WTC11 (cell line): ENCODE measurements at regions not wholly inside any gene's neighbourhood (a gene's known extent, or its start where the extent isn't known, plus 50 kb on each side); places are given as distances from the start of the nearest gene placed in this dataset.

Experiments
- ATAC-seq: fragments of 200-7000 bp; cut with Tn5 transposase; 2 replicates; pipeline ENCODE4 v1.10.0; 2021; ENCODE audit warnings: mild to moderate bottlenecking, moderate library complexity
- CTCF ChIA-PET: fragments of 300-600 bp; sonication (Branson Sonifier 250); formaldehyde crosslinking; loops from one replicate; lab custom pipeline; 2021; ENCODE audit warnings: antibody characterized with exemption; lab: Charles Lee
- POLR2A ChIA-PET: fragments of 350-600 bp; sonication (Branson Sonifier 250); formaldehyde crosslinking; loops from one replicate; lab custom pipeline; 2021; ENCODE audit warnings: antibody characterized with exemption; lab: Charles Lee
- DNase-seq: peaks from one replicate; pipeline ENCODE4 v3.0.0; 2021; ENCODE audit warnings: low spot score
- H3K27ac Mint-ChIP-seq: 2 replicates; pipeline ENCODE4 v1.8.0; 2021; ENCODE audit warnings: mixed read lengths
- H3K27me3 Mint-ChIP-seq: 2 replicates; pipeline ENCODE4 v1.8.0; 2021; ENCODE audit warnings: low read depth, mild to moderate bottlenecking, moderate library complexity, mixed read lengths
- H3K36me3 Mint-ChIP-seq: 2 replicates; pipeline ENCODE4 v1.8.0; 2021; ENCODE audit warnings: mixed read lengths
- H3K4me1 Mint-ChIP-seq: 2 replicates; pipeline ENCODE4 v1.8.0; 2022; ENCODE audit warnings: mixed read lengths
- H3K4me3 Mint-ChIP-seq: 2 replicates; pipeline ENCODE4 v1.8.0; 2021; ENCODE audit warnings: mild to moderate bottlenecking, moderate library complexity, mixed read lengths
- H3K9me3 Mint-ChIP-seq: 2 replicates; pipeline ENCODE4 v1.8.0; 2021; ENCODE audit warnings: mixed read lengths
- ATF1 ChIP-seq: sonication (generic); formaldehyde crosslinking; IDR thresholded peaks from 2 replicates; pipeline ENCODE4 v1.8.1; 2023; ENCODE audit warnings: mild to moderate bottlenecking, moderate library complexity, missing genetic modification reagents
- E2F4 ChIP-seq: sonication (generic); formaldehyde crosslinking; IDR thresholded peaks from 2 replicates; pipeline ENCODE4 v1.8.1; 2022; ENCODE audit warnings: low read depth, mild to moderate bottlenecking, moderate library complexity, missing genetic modification reagents, borderline replicate concordance
- IRF2 ChIP-seq: sonication (generic); formaldehyde crosslinking; IDR thresholded peaks from 2 replicates; pipeline ENCODE4 v1.8.0; 2022; ENCODE audit warnings: low read depth, missing genetic modification reagents, borderline replicate concordance
- MYBL2 ChIP-seq: sonication (generic); formaldehyde crosslinking; IDR thresholded peaks from 2 replicates; pipeline ENCODE4 v1.8.1; 2023; ENCODE audit warnings: mild to moderate bottlenecking, moderate library complexity, missing genetic modification reagents
- OVOL2 ChIP-seq: fragments of 250-450 bp; sonication (Bioruptor Pico); IDR thresholded peaks from 2 replicates; pipeline ENCODE4 v1.9.0; 2021; ENCODE audit warnings: mild to moderate bottlenecking, borderline replicate concordance
- PRDM15 ChIP-seq: sonication (generic); formaldehyde crosslinking; IDR thresholded peaks from 2 replicates; pipeline ENCODE4 v1.8.0; 2022; ENCODE audit warnings: missing genetic modification reagents
- SMAD3 ChIP-seq: sonication (generic); formaldehyde crosslinking; IDR thresholded peaks from 2 replicates; pipeline ENCODE4 v1.8.0; 2022; ENCODE audit warnings: missing genetic modification reagents, mild to moderate bottlenecking, borderline replicate concordance
- SP1 ChIP-seq: sonication (generic); formaldehyde crosslinking; conservative IDR thresholded peaks from 2 replicates; pipeline ENCODE4 v1.8.1; 2022; ENCODE audit warnings: missing genetic modification reagents
- TEAD1 ChIP-seq: sonication (generic); formaldehyde crosslinking; IDR thresholded peaks from 2 replicates; pipeline ENCODE4 v1.8.0; 2022; ENCODE audit warnings: mild to moderate bottlenecking, missing genetic modification reagents
- ZNF416 ChIP-seq: fragments of 250-450 bp; sonication (Bioruptor Pico); IDR thresholded peaks from 2 replicates; pipeline ENCODE4 v1.9.0; 2021; ENCODE audit warnings: mild to moderate bottlenecking, inconsistent platforms
- TF ChIP-seq, protein P1 (sequence below): fragments of 250-450 bp; sonication (Bioruptor Pico); IDR thresholded peaks from 2 replicates; pipeline ENCODE4 v2.1.2; 2022; ENCODE audit warnings: mild to moderate bottlenecking, moderate library complexity
- TF ChIP-seq, protein P2 (sequence below): sonication (generic); formaldehyde crosslinking; IDR thresholded peaks from 2 replicates; pipeline ENCODE4 v1.8.1; 2023; ENCODE audit warnings: mild to moderate bottlenecking, moderate library complexity, missing genetic modification reagents
- TF ChIP-seq, protein P3 (sequence below): fragments of 250-450 bp; sonication (Bioruptor Pico); IDR thresholded peaks from 2 replicates; pipeline ENCODE4 v1.9.0; 2021; ENCODE audit warnings: mild to moderate bottlenecking
- TF ChIP-seq, protein P4 (sequence below): sonication (generic); formaldehyde crosslinking; IDR thresholded peaks from 2 replicates; pipeline ENCODE4 v1.8.1; 2023; ENCODE audit warnings: mild to moderate bottlenecking, missing genetic modification reagents
- TF ChIP-seq, protein P5 (sequence below): fragments of 250-450 bp; sonication (Bioruptor Pico); IDR thresholded peaks from 2 replicates; pipeline ENCODE4 v1.8.0; 2021; ENCODE audit warnings: mild to moderate bottlenecking
- TF ChIP-seq, protein P6 (sequence below): sonication (generic); formaldehyde crosslinking; IDR thresholded peaks from 2 replicates; pipeline ENCODE4 v1.8.1; 2022; ENCODE audit warnings: low read depth, missing genetic modification reagents, borderline replicate concordance

DNA sequence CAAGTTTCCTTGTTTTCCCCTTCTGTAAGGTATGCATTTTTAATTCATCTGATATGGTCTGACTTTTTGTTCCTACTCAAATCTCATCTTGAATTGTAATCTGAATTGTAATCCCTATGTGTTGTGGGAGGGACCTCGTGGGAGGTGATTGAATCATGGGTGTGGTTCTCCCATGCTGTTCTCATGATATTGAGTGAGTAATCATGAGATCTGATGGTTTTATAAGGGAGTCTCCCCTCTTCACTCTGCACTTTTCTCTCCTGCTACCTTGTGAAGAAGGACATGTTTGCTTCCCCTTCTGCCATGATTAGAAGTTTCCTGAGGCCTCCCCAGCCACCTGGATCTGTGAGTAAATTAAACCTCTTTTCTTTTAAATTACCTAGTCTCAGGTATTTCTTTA lies 476.1 kb downstream of the LPIN1 start:
- Mint-ChIP-seq H3K27me3 (peaks cover 8% of the 10 kb centered on the region), H3K36me3 (peaks cover 42% of the 10 kb centered on the region), H3K4me1 (peaks cover 6% of the 10 kb centered on the region), H3K4me3 (no peak overlapping the region), H3K9me3 (peaks cover 62% of the 10 kb centered on the region), H3K27ac (no peak overlapping the region)
- CTCF ChIA-PET: no interaction called here
- POLR2A ChIA-PET: no interaction called here
- ATAC-seq (no peak), DNase-seq (no peak)
- TF ChIP-seq, protein P1, sequence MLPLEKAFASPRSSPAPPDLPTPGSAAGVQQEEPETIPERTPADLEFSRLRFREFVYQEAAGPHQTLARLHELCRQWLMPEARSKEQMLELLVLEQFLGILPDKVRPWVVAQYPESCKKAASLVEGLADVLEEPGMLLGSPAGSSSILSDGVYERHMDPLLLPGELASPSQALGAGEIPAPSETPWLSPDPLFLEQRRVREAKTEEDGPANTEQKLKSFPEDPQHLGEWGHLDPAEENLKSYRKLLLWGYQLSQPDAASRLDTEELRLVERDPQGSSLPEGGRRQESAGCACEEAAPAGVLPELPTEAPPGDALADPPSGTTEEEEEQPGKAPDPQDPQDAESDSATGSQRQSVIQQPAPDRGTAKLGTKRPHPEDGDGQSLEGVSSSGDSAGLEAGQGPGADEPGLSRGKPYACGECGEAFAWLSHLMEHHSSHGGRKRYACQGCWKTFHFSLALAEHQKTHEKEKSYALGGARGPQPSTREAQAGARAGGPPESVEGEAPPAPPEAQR (CRISPR knock-in tag): no peak
- TF ChIP-seq OVOL2 (CRISPR knock-in tag) (no peak), TEAD1 (CRISPR knock-in tag) (no peak), MYBL2 (CRISPR knock-in tag) (no peak), ZNF416 (CRISPR knock-in tag) (no peak), E2F4 (no peak), IRF2 (no peak), PRDM15 (no peak), SP1 (CRISPR knock-in tag) (no peak), ATF1 (no peak), SMAD3 (no peak)
- TF ChIP-seq, protein P2, sequence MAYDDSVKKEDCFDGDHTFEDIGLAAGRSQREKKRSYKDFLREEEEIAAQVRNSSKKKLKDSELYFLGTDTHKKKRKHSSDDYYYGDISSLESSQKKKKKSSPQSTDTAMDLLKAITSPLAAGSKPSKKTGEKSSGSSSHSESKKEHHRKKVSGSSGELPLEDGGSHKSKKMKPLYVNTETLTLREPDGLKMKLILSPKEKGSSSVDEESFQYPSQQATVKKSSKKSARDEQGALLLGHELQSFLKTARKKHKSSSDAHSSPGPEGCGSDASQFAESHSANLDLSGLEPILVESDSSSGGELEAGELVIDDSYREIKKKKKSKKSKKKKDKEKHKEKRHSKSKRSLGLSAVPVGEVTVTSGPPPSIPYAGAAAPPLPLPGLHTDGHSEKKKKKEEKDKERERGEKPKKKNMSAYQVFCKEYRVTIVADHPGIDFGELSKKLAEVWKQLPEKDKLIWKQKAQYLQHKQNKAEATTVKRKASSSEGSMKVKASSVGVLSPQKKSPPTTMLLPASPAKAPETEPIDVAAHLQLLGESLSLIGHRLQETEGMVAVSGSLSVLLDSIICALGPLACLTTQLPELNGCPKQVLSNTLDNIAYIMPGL: no peak
- TF ChIP-seq, protein P3, sequence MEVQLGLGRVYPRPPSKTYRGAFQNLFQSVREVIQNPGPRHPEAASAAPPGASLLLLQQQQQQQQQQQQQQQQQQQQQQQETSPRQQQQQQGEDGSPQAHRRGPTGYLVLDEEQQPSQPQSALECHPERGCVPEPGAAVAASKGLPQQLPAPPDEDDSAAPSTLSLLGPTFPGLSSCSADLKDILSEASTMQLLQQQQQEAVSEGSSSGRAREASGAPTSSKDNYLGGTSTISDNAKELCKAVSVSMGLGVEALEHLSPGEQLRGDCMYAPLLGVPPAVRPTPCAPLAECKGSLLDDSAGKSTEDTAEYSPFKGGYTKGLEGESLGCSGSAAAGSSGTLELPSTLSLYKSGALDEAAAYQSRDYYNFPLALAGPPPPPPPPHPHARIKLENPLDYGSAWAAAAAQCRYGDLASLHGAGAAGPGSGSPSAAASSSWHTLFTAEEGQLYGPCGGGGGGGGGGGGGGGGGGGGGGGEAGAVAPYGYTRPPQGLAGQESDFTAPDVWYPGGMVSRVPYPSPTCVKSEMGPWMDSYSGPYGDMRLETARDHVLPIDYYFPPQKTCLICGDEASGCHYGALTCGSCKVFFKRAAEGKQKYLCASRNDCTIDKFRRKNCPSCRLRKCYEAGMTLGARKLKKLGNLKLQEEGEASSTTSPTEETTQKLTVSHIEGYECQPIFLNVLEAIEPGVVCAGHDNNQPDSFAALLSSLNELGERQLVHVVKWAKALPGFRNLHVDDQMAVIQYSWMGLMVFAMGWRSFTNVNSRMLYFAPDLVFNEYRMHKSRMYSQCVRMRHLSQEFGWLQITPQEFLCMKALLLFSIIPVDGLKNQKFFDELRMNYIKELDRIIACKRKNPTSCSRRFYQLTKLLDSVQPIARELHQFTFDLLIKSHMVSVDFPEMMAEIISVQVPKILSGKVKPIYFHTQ (CRISPR knock-in tag): no peak
- TF ChIP-seq, protein P4, sequence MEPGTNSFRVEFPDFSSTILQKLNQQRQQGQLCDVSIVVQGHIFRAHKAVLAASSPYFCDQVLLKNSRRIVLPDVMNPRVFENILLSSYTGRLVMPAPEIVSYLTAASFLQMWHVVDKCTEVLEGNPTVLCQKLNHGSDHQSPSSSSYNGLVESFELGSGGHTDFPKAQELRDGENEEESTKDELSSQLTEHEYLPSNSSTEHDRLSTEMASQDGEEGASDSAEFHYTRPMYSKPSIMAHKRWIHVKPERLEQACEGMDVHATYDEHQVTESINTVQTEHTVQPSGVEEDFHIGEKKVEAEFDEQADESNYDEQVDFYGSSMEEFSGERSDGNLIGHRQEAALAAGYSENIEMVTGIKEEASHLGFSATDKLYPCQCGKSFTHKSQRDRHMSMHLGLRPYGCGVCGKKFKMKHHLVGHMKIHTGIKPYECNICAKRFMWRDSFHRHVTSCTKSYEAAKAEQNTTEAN: no peak
- TF ChIP-seq, protein P5, sequence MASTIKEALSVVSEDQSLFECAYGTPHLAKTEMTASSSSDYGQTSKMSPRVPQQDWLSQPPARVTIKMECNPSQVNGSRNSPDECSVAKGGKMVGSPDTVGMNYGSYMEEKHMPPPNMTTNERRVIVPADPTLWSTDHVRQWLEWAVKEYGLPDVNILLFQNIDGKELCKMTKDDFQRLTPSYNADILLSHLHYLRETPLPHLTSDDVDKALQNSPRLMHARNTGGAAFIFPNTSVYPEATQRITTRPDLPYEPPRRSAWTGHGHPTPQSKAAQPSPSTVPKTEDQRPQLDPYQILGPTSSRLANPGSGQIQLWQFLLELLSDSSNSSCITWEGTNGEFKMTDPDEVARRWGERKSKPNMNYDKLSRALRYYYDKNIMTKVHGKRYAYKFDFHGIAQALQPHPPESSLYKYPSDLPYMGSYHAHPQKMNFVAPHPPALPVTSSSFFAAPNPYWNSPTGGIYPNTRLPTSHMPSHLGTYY (CRISPR knock-in tag): no peak
- TF ChIP-seq, protein P6, sequence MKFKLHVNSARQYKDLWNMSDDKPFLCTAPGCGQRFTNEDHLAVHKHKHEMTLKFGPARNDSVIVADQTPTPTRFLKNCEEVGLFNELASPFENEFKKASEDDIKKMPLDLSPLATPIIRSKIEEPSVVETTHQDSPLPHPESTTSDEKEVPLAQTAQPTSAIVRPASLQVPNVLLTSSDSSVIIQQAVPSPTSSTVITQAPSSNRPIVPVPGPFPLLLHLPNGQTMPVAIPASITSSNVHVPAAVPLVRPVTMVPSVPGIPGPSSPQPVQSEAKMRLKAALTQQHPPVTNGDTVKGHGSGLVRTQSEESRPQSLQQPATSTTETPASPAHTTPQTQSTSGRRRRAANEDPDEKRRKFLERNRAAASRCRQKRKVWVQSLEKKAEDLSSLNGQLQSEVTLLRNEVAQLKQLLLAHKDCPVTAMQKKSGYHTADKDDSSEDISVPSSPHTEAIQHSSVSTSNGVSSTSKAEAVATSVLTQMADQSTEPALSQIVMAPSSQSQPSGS (CRISPR knock-in tag): no peak
